GM19025 (cell line): ENCODE measurements at regions not wholly inside any gene's neighbourhood (a gene's known extent, or its start where the extent isn't known, plus 50 kb on each side); places are given as distances from the start of the nearest gene placed in this dataset.
"Not testable (repeated sequence)": the region's sequence is repeated elsewhere in the genome, so short reads cannot be mapped to it uniquely, and the experiment has no call there.

Experiments used
- ATAC-seq: cut with Tn5 transposase; IDR thresholded peaks from one replicate; pipeline ENCODE4 v1.9.1; 2021; ENCODE audit warnings: mild to moderate bottlenecking, low read depth, moderate library complexity; ENCODE audit not compliant: unreplicated experiment

DNA sequence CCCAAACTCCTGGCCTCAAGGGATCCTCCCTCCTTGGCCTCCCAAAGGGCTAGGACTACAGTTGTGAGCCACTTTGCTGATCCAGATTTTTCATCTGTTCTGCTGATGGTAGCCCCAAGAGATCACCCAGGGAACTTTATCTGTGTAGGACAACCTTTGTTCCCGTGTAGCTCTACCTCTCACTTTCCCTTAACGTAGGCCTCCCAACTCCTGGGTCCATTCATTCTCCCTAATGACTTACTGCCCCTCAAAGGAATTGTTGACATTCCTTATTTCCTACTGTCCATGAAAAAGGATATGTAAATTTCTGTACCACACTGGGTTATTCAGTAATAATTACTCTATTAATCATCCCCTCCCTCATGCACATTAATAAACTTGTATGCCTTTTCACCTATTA is 51.0 kb upstream of the PHF24 start:
- ATAC-seq, result no peak

- ATAC-seq, result peak; percentile 73
Observed at GRCh38 chr9:34899535-34900158, 58.4 kb upstream of the PHF24 start.

DNA sequence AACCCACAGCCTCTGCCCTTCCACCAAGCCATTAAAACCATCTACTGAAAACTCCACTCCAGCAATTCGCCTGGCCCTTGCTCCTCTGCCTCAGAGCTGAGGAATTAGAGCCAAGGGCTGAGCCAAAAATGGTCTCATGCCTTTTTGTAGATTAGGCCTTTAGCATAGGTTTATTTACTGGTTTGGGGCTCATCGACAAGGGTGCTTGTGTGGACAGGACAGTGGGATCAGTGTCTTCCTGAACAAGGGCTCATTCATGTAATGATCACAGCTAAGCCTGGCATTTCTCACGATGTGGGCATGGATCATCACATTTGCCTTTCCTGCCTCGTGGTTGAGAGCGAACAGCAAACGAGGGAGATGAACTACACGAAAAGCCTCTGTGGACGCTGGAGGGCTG is 59.2 kb upstream of the PHF24 start:
- no peak for ATAC-seq

DNA sequence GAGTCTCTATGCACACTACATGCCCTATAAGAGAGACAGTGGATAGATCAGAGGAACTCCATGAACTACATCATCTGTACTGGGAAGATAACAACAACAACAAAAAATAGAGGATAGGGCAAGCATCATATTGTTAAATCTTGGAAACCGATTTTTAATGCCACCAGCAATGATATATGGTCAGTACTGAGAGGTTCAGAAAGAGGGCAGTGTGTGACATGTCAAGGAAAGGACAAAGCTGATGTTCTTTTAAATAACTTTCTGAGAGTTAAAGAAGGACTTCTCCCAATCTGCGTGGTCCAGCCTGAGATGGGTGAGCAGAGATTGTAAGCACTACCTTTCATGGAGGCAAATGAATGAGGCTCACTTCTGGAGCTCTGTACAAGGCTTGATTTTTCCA is 62.0 kb upstream of the PHF24 start:
- no peak for ATAC-seq

- no peak for ATAC-seq
Observed at GRCh38 chr9:34892886-34893285, 65.2 kb upstream of the PHF24 start.

DNA sequence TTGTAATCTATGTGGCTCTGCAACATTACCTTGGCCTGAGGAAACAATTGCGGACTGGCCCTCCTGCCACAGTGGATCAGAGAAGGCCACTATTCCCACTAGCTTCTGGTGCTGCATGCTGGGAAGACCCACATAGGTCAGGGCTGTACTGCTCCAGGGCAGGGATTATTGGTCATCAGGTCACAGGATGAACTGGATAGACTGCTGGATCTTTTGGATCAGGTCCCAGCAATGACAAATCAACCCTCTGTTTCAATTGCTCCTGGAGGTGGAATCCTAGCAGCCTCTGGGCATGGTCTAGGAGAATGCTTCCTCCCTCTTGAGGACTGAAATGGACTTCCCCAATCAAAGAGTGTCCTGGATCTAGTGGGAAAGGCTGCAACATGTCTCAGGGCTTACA is 66.7 kb upstream of the PHF24 start:
- ATAC-seq, result no peak

- ATAC-seq, result no peak
Observed at GRCh38 chr9:34887841-34888240, 70.2 kb upstream of the PHF24 start.

DNA sequence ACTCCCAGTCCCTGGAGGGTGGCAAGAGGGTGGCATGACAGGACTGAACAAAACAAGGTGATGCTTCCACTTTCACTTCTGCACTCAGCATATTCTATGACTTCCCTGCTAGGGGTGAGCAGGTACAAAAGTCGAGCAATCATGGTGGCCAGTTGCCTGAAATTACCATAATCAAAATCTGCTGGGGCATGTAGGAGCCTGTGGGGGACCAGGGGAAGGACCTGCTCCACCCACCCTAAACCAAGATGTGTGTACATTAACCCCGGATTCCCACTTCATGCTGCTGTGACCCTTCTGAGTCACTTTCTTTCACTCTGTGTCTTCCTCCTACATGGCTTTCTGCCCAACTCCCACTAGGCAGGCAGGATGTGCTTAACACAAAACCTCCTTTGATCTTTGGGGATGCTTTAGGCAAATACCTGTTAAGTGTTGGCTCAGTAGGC is 73.3 kb upstream of the PHF24 start:
- peak; percentile 82 for ATAC-seq

- ATAC-seq, result no peak
Observed at GRCh38 chr9:34876096-34876495, 82.0 kb upstream of the PHF24 start.

DNA sequence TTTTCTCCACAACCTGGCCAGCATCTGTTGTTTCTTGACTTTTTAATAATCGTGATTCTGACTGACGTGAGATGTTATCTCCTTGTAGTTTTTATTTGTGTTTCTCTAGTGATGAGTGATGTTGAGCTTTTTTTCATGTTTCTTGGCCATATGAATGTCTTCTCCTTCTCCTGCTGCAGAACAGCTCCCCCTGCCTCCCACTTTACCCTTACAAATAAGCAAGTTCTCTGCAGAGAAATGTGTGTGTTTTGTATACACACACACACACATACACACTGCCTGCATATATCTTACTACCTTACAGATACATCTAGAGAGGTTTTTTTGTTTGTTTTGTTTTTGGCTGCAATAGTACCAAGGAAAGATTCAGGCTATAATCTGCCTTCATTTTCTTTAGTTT is 88.7 kb upstream of the PHF24 start:
- no peak for ATAC-seq

GRCh38 chr9:34866614-34867013 is 91.5 kb upstream of the PHF24 start:
- no peak for ATAC-seq

GRCh38 chr9:34863426-34863825 is 94.7 kb upstream of the PHF24 start:
- ATAC-seq, result no peak

DNA sequence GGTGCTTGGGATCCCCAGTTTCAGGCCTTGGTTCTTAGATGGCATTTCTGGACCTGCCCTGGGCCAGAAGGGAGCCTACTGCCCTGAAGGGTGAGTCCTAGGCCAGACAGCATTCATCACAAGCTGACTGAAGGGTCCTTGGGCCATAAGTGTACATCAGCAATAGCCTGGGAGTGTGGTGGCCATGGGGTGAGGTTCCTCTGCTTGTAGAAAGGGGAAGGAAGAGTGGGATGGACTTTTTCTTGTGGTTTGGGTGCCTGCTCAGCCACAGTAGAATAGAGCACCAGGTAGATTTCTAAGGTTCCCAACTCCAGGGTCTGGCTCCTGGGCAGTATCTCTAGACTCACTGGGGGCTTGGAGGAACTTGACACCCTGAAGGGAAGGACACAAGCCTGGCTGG is 95.2 kb upstream of the PHF24 start:
- ATAC-seq, result no peak

DNA sequence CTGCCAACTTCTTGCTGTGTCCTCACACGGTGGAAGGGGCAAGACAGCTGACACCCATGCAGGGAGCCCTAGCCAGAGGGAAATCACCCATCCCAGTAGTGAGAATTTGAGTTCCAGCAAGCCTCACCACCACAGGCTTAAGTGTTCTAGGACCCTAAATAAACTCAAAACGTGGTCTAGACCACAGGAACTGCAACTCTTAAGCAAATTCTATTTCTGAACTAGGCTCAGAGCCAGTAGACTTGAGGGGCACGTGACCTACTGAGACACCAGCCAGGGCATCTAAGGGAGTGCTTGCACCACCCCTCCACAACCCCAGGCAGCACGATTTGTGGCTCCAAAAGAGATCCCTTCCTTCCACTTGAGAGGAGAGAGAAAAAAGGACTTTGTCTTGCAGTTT is 96.0 kb upstream of the PHF24 start:
- ATAC-seq, result no peak

DNA sequence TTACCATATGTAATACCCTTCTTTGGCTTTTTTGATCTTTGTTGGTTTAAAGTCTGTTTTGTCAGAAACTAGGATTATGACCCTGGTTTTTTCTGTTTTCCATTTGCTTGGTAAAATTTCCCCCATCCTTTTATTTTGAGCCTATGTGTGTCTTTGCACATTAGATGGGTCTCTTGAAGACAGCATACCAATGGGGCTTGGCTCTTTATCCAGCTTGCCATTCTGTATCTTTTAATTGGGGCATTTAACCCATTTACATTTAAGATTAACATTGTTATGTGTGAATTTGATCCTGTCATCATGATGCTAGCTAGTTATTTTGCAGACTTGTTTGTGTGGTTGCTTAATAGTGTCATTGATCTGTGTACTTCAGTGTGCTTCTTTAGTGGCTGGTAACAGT is 103.1 kb upstream of the PHF24 start:
- ATAC-seq, result not testable (repeated sequence)

- ATAC-seq, result no peak
Observed at GRCh38 chr9:34830068-34830467, 120.1 kb upstream of the CCL21 start.

DNA sequence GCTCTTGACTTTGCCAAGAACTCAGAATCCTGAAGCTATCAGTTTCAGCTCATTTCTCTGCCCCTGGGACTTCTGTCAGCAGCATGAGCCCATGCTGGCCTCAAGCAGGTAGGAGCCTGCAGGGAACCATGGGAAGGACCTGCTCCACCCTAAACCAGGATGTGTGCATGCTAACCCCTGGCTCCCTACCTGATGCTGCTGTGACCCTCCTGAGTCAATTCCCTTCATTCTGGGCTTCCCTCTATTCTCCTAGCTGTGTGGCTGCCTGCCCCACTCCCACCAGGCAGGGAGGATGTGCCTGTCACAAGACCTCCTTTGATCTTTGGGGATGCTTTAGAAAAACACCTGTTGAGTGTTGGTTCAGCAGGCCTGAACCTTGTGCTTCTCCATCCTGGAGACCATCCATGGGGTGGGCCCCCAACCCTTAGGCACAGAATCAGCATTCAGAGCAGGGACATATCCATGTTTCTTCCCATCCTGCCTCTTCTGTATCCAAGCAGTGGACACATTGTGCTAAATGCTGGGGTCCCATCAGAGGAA is 117.1 kb upstream of the CCL21 start:
- no peak for ATAC-seq

DNA sequence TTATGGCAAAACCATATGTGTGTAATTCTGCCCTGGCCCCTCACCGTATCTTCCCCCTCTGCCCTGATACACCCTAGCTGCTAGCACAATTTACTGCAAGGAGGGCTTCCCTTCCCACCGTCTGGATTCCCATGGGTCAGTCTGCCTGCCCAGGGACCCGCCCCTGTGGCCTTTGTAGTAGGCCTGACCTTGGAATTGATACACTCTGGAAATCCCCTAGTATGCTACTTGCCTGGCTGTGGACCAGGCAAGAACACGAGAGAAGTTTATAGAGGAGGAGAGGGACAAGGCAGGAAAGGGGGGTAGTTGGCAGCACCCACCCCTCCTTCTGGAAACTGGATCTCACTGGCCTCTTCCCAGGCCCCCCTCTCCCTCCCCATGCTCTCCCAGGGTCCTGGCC is 115.8 kb upstream of the CCL21 start:
- no peak for ATAC-seq

DNA sequence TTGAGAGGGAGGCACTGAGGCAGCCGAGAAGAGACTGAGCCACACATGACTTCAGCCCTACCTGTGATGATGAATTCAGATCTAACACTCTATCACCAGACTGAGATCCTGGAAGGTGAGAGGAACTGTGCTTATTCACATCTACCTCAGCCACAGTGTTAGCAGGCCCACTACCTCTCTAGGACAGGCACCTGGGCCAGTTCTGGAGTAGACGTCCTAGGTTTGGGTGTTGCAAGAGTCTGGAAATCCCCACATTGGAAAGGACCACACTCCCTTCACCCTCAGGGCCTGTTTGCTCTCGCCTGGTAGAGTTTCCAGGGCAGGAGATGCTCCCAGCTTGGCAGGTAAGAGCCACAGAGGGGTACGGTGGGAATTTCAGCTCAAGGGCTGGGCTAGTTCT is 113.8 kb upstream of the CCL21 start:
- no peak for ATAC-seq

- ATAC-seq, result no peak
Observed at GRCh38 chr9:34810187-34810524, 100.2 kb upstream of the CCL21 start.

DNA sequence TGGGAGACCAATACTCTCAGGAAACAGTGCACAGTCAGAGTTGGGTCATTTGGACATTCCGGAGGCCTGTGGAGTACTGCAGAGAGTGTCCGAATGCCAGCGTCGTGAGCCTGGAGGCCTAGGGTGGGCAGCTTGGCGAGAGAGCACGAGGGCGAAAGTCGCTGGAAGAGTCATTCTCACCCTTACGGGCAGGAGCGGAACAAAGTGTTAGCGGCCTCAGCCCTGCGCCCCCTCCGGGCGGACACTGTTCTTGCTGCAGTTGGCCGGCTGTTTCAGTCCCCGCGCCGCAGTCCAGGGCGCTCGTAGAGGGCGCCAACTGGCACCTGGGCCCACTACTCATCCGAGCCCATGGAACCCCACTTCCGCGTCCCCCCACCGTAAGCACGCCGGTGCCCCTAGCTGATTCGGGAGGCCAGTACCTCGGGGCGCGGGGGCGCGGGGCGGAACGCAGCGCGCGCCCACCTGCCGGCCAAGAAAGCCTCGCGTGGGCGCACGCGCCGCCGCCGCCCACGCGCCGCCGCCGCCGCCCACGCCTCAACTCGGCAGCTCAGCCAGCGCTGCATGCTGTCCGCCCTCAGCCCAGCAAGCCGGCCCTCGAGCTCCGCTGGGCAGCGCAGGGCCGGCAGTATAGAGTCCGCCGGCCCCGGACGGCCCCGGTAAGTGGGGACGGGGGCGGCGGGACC is 99.7 kb upstream of the CCL21 start:
- ATAC-seq, result no peak

DNA sequence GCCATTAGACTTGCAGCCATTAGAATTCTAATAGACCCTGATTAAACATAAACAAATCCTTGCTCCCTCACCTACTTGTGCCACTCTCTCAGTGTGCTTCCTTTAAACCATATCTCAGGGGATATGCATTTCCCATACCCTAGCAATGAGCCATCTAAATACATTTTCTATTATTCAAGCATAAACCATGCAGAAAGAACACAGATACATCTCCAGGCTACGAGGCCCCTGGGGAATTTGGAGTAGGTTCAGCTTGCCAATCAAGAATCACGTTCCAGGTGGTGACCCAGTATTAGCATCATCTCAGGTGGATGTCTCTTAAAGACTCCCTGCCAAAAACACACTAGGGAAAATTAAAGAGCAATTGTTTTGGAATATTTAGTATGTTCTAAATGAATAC is 93.0 kb upstream of the CCL21 start:
- ATAC-seq, result no peak
